HFF-Myc (cell line): ENCODE measurements at regions not wholly inside any gene's neighbourhood (a gene's known extent, or its start where the extent isn't known, plus 50 kb on each side); places are given as distances from the start of the nearest gene placed in this dataset.
"Not testable (repeated sequence)": the region's sequence is repeated elsewhere in the genome, so short reads cannot be mapped to it uniquely, and the experiment has no call there.

Experiments
- DNase-seq: peaks from one replicate; pipeline ENCODE4 v3.0.0-alpha.2; 2011; ENCODE audit warnings: low read depth; ENCODE audit errors: extremely low read depth
- H3K4me3 ChIP-seq: replicated peaks from 2 replicates; pipeline ENCODE4 v1.5.1; 2011; ENCODE audit warnings: low read depth, mild to moderate bottlenecking, control low read depth, low read length
- TF ChIP-seq, protein P1 (sequence below): IDR thresholded peaks from 2 replicates; pipeline ENCODE4 v1.5.1; 2012; ENCODE audit warnings: mild to moderate bottlenecking, low read depth, low read length, control low read depth; ENCODE audit errors: missing control alignments

GRCh38 chr10:113497198-113497597 lies 55.7 kb upstream of the HABP2 start:
- DNase-seq, result no peak
- H3K4me3 ChIP-seq, result no peak overlapping the region
- TF ChIP-seq, protein P1, sequence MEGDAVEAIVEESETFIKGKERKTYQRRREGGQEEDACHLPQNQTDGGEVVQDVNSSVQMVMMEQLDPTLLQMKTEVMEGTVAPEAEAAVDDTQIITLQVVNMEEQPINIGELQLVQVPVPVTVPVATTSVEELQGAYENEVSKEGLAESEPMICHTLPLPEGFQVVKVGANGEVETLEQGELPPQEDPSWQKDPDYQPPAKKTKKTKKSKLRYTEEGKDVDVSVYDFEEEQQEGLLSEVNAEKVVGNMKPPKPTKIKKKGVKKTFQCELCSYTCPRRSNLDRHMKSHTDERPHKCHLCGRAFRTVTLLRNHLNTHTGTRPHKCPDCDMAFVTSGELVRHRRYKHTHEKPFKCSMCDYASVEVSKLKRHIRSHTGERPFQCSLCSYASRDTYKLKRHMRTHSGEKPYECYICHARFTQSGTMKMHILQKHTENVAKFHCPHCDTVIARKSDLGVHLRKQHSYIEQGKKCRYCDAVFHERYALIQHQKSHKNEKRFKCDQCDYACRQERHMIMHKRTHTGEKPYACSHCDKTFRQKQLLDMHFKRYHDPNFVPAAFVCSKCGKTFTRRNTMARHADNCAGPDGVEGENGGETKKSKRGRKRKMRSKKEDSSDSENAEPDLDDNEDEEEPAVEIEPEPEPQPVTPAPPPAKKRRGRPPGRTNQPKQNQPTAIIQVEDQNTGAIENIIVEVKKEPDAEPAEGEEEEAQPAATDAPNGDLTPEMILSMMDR, result no peak

GRCh38 chr10:113498997-113499396 lies 53.9 kb upstream of the HABP2 start:
- DNase-seq, result no peak
- TF ChIP-seq, protein P1, result no peak
- H3K4me3 ChIP-seq, result no peak overlapping the region

DNA sequence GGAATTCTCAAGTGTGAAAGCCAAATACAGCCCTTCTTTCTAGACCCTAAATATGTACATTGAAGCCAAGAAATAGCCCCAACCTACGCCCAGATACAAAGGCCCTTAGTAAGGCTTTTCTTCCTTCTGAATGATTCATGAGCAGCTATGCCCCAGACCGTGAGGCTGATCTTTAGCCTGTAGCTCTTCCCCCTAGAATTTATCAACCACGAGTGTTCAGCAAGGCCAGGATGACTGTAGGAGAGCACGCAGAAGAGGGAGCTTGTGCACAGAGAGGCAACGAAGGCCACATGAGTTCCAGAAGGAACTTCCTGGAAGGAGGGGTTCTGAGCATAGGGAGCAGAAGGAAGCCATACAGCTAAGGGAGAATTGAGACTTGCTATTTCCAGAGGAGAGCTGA lies 53.0 kb upstream of the HABP2 start:
- no peak overlapping the region for H3K4me3 ChIP-seq
- no peak for DNase-seq
- TF ChIP-seq, protein P1, result no peak

DNA sequence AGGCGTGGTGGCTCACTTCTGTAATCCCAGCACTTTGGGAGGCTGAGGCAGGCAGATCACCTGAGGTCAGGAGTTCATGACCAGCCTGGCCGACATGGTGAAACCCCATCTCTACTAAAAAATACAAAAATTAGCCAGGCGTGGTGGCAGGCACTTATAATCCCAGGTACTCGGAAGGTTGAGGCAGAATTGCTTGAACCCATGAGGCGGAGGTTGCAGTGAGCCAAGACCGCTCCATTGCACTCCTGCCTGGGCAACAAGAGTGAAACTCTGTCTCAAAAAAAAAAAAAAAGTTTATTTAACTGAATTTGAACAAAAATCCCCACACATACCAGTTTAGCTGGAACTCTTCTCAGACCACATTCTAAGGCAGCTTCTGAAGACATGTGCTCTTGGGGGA lies 51.8 kb upstream of the HABP2 start:
- not testable (repeated sequence) for H3K4me3 ChIP-seq, DNase-seq
